Upper lobe of left lung (tissue), 4 donors: ENCODE measurements at regions not wholly inside any gene's neighbourhood (a gene's known extent, or its start where the extent isn't known, plus 50 kb on each side); places are given as distances from the start of the nearest gene placed in this dataset.

Source experiments
- EP300 ChIP-seq, 4 donors: sonication (generic); formaldehyde crosslinking; IDR thresholded peaks; one replicate each; pipeline ENCODE4 v1.5.1; 2017; ENCODE audit warnings: antibody characterized with exemption in 4 of 4, control low read depth in 2 of 4
- POLR2A ChIP-seq, 4 donors: fragments of 450-650 bp; IDR thresholded peaks; one replicate each; pipeline ENCODE4 v1.5.1; 2016 to 2017; ENCODE audit warnings: antibody characterized with exemption in 4 of 4, mild to moderate bottlenecking in 2 of 4
- TF ChIP-seq, protein P1 (sequence below), 6 experiments: fragments of 450-650 bp in 4 of 6; fragments of 200-600 bp in 2 of 6; sonication (generic) in 2 of 6; IDR thresholded peaks; one replicate each; pipeline ENCODE4 v1.5.1; 2016 to 2019; ENCODE audit warnings: antibody characterized with exemption in 6 of 6

DNA sequence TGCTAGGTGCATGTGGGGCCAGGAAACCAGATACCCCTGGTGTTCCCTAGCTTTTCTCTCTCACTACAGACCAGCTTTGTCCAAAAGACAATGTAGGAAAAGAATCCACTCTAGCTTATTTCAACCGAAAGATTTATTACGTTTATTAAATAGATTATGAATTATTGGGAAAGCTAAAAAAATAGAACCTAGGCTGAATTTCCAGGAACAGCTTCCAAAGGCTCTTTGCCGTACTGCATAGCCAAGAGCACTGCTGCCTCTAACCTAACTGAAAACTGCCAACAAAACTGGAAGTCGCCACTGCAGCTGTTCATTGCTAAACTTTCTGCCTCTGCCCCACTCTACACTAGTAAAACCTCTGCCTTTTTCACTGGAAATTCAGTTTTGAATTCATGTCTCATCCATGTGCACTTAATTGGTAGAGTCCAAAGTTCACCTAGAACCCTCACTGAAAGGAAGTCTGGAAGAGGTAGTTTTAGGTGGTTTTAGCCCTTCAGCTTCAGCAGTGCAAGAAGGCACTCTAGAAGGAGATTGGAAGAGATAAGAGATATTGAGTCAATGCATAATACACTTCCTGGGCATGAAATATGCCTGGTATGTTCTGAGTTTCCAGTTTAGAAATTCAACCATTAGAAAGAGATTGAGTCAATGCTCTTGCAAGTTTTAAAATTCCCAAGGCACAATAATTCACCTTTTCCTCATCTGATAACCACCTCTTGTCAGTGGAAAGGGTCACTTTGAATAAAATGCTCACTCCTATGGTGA lies 927.9 kb downstream of the MAT2B start:
- no peak for TF ChIP-seq POLR2A (IDR thresholded peaks at IDR 0.05)
- TF ChIP-seq EP300 (IDR thresholded peaks at IDR 0.05) = no peak
- TF ChIP-seq, protein P1, sequence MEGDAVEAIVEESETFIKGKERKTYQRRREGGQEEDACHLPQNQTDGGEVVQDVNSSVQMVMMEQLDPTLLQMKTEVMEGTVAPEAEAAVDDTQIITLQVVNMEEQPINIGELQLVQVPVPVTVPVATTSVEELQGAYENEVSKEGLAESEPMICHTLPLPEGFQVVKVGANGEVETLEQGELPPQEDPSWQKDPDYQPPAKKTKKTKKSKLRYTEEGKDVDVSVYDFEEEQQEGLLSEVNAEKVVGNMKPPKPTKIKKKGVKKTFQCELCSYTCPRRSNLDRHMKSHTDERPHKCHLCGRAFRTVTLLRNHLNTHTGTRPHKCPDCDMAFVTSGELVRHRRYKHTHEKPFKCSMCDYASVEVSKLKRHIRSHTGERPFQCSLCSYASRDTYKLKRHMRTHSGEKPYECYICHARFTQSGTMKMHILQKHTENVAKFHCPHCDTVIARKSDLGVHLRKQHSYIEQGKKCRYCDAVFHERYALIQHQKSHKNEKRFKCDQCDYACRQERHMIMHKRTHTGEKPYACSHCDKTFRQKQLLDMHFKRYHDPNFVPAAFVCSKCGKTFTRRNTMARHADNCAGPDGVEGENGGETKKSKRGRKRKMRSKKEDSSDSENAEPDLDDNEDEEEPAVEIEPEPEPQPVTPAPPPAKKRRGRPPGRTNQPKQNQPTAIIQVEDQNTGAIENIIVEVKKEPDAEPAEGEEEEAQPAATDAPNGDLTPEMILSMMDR (IDR thresholded peaks at IDR 0.05) = no peak
